SK-N-SH (cell line): ENCODE measurements at regions not wholly inside any gene's neighbourhood (a gene's known extent, or its start where the extent isn't known, plus 50 kb on each side); places are given as distances from the start of the nearest gene placed in this dataset.

Experiments used
- CTCF ChIA-PET: fragments of 300-600, 350-600 bp; formaldehyde crosslinking; extraction: SDS; loops from one replicate; lab custom pipeline; 2021; lab: Yijun Ruan, JAX
- POLR2A ChIA-PET: fragments of 350-600 bp; sonication (Branson Sonifier 250); formaldehyde crosslinking; extraction: SDS; loops from one replicate; lab custom pipeline; 2020; ENCODE audit warnings: antibody characterized with exemption, inconsistent platforms; lab: Yijun Ruan, JAX
- DNase-seq: peaks from one replicate; pipeline ENCODE4 v3.0.0; 2012
- H2AFZ ChIP-seq: fragments of 200-600 bp; sonication (generic); 2 replicates; pipeline ENCODE4 v1.8.1; 2016; ENCODE audit warnings: antibody characterized with exemption, mild to moderate bottlenecking, low read depth
- H3F3A ChIP-seq: fragments of 200-600 bp; sonication (generic); replicated peaks from 2 replicates; pipeline ENCODE3; 2016; ENCODE audit warnings: antibody characterized with exemption, mild to moderate bottlenecking; ENCODE audit not compliant: insufficient read depth
- H3K27ac ChIP-seq, 2 experiments: fragments of 200-500 bp in 1 of 2; fragments of 200-600 bp in 1 of 2; sonication (Bioruptor generic) in 1 of 2; sonication (generic), shearing (Covaris generic) in 1 of 2; 2 replicates each; pipeline versions ENCODE4 v1.5.1 to v1.6.1; 2014 to 2016; ENCODE audit warnings: low read depth in 2 of 2, inconsistent platforms in 1 of 2, low read length in 1 of 2, mild to moderate bottlenecking in 1 of 2, mixed read lengths in 1 of 2
- H3K27me3 ChIP-seq: fragments of 200-600 bp; sonication (generic), shearing (Covaris generic); 2 replicates; pipeline ENCODE4 v1.6.1; 2016; ENCODE audit warnings: mixed run types; ENCODE audit not compliant: insufficient read depth
- H3K36me3 ChIP-seq, 2 experiments: fragments of 200-500 bp in 1 of 2; fragments of 200-600 bp in 1 of 2; sonication (Bioruptor generic) in 1 of 2; sonication (generic) in 1 of 2; replicated peaks in 1 of 2; 2 replicates each; pipeline versions ENCODE3 to v1.5.1; 2014 to 2016; ENCODE audit warnings: low read length in 1 of 2, mild to moderate bottlenecking in 1 of 2; ENCODE audit not compliant: insufficient read depth in 2 of 2, control insufficient read depth in 1 of 2
- H3K4me1 ChIP-seq, 2 experiments: fragments of 200-500 bp in 1 of 2; fragments of 200-600 bp in 1 of 2; sonication (Bioruptor generic) in 1 of 2; sonication (generic), shearing (Covaris generic) in 1 of 2; 2 replicates each; pipeline versions ENCODE4 v1.5.1 to v1.6.1; 2014 to 2016; ENCODE audit warnings: low read depth in 1 of 2, low read length in 1 of 2, mixed run types in 1 of 2; ENCODE audit not compliant: insufficient read depth in 2 of 2, control insufficient read depth in 1 of 2
- H3K4me2 ChIP-seq: fragments of 200-600 bp; sonication (generic), shearing (Covaris generic); 2 replicates; pipeline ENCODE4 v1.6.1; 2017; ENCODE audit warnings: mixed run types
- H3K4me3 ChIP-seq, 2 experiments: fragments of 200-500 bp in 1 of 2; fragments of 200-600 bp in 1 of 2; sonication (Bioruptor generic) in 1 of 2; sonication (generic), shearing (Covaris generic) in 1 of 2; 2 replicates each; pipeline versions ENCODE4 v1.5.1 to v1.8.1; 2014 to 2016; ENCODE audit warnings: low read depth in 2 of 2, inconsistent platforms in 1 of 2, low read length in 1 of 2, mild to moderate bottlenecking in 1 of 2, mixed read lengths in 1 of 2, moderate library complexity in 1 of 2
- H3K79me2 ChIP-seq: fragments of 200-600 bp; sonication (generic); 2 replicates; pipeline ENCODE4 v1.8.1; 2017; ENCODE audit warnings: mild to moderate bottlenecking; ENCODE audit not compliant: insufficient read depth
- H3K9ac ChIP-seq: fragments of 200-600 bp; sonication (generic); 2 replicates; pipeline ENCODE4 v1.6.1; 2017; ENCODE audit warnings: mixed run types
- H3K9me2 ChIP-seq: fragments of 200-600 bp; sonication (generic); 2 replicates; pipeline ENCODE4 v1.6.1; 2017; ENCODE audit warnings: mixed run types
- H3K9me3 ChIP-seq: fragments of 200-600 bp; sonication (generic); 2 replicates; pipeline ENCODE4 v1.6.1; 2017; ENCODE audit warnings: mixed run types, mild to moderate bottlenecking, moderate library complexity
- H4K20me1 ChIP-seq: fragments of 200-600 bp; sonication (generic); 2 replicates; pipeline ENCODE4 v1.6.1; 2017; ENCODE audit warnings: mild to moderate bottlenecking, mixed run types; ENCODE audit not compliant: insufficient read depth
- CHD2 ChIP-seq: fragments of 150-350 bp; IDR thresholded peaks from 2 replicates; pipeline ENCODE4 v1.6.1; 2018; ENCODE audit warnings: low read length; ENCODE audit not compliant: partially characterized antibody
- ELF1 ChIP-seq: IDR thresholded peaks from 2 replicates; pipeline ENCODE4 v1.4.0; 2012
- EP300 ChIP-seq, 2 experiments: IDR thresholded peaks; 2 replicates each; pipeline versions ENCODE4 v1.4.0 to v1.6.1; 2012; ENCODE audit warnings: borderline replicate concordance in 1 of 2, low read depth in 1 of 2, low read length in 1 of 2
- EZH2phosphoT487 ChIP-seq: fragments of 200-600 bp; sonication (generic); IDR thresholded peaks from 2 replicates; pipeline ENCODE4 v1.6.1; 2017; ENCODE audit warnings: low read depth, mixed run types, mild to moderate bottlenecking, antibody characterized with exemption, moderate library complexity, borderline replicate concordance
- FOSL2 ChIP-seq: IDR thresholded peaks from 2 replicates; pipeline ENCODE4 v1.4.0; 2012; ENCODE audit warnings: low read depth, mild to moderate bottlenecking, moderate library complexity, borderline replicate concordance
- FOXM1 ChIP-seq: IDR thresholded peaks from 2 replicates; pipeline ENCODE4 v1.4.0; 2012; ENCODE audit warnings: low read depth, mild to moderate bottlenecking
- GABPA ChIP-seq: IDR thresholded peaks from 2 replicates; pipeline ENCODE4 v1.4.0; 2012; ENCODE audit warnings: low read depth, mild to moderate bottlenecking
- IRF3 ChIP-seq: fragments of 150-350 bp; IDR thresholded peaks from 2 replicates; pipeline ENCODE4 v1.6.1; 2016; ENCODE audit warnings: mild to moderate bottlenecking, low read depth, low read length
- MAX ChIP-seq: IDR thresholded peaks from 2 replicates; pipeline ENCODE4 v1.4.0; 2012; ENCODE audit warnings: low read depth
- MXI1 ChIP-seq: IDR thresholded peaks from 2 replicates; pipeline ENCODE4 v1.6.1; 2012; ENCODE audit warnings: mild to moderate bottlenecking, low read depth, low read length, improper control_type of control experiment
- NFIC ChIP-seq: IDR thresholded peaks from 2 replicates; pipeline ENCODE4 v1.4.0; 2012; ENCODE audit warnings: borderline replicate concordance
- NRF1 ChIP-seq: IDR thresholded peaks from 2 replicates; pipeline ENCODE4 v1.6.1; 2012; ENCODE audit warnings: low read depth, mild to moderate bottlenecking, low read length
- POLR2AphosphoS5 ChIP-seq: IDR thresholded peaks from 2 replicates; pipeline ENCODE4 v1.6.1; 2012; ENCODE audit warnings: low read depth, low read length
- RAD21 ChIP-seq: IDR thresholded peaks from 2 replicates; pipeline ENCODE4 v1.6.1; 2012; ENCODE audit warnings: mild to moderate bottlenecking, low read length
- RCOR1 ChIP-seq: fragments of 150-350 bp; IDR thresholded peaks from 2 replicates; pipeline ENCODE4 v1.6.1; 2017; ENCODE audit warnings: antibody characterized with exemption, low read length
- RXRA ChIP-seq: IDR thresholded peaks from 2 replicates; pipeline ENCODE4 v1.4.0; 2012; ENCODE audit warnings: low read depth, mild to moderate bottlenecking, borderline replicate concordance
- TEAD4 ChIP-seq: IDR thresholded peaks from 2 replicates; pipeline ENCODE4 v1.4.0; 2012; ENCODE audit warnings: mild to moderate bottlenecking, borderline replicate concordance; ENCODE audit not compliant: insufficient read depth
- USF2 ChIP-seq: fragments of 150-350 bp; IDR thresholded peaks from 2 replicates; pipeline ENCODE4 v1.6.1; 2017; ENCODE audit warnings: antibody characterized with exemption, low read length, low read depth, borderline replicate concordance
- YY1 ChIP-seq: IDR thresholded peaks from 2 replicates; pipeline ENCODE4 v1.4.0; 2012; ENCODE audit warnings: low read depth, mild to moderate bottlenecking
- WGBS: methylation state at CpG from one replicate; pipeline ENCODE4 v1.1.6; 2017; ENCODE audit warnings: low lambda C conversion rate; 5-methylcytosine and 5-hydroxymethylcytosine counted together
- TF ChIP-seq, protein P1 (sequence below): IDR thresholded peaks from 2 replicates; pipeline ENCODE4 v1.6.1; 2012; ENCODE audit warnings: mild to moderate bottlenecking, low read depth, low read length, moderate library complexity

- no peak overlapping the region for H2AFZ ChIP-seq
- H3K27ac ChIP-seq: no peak overlapping the region
- H3K4me2 ChIP-seq: no peak overlapping the region
- H3K4me1 ChIP-seq: no peaks in the 10 kb centered on the region
- H3K9ac ChIP-seq: no peak overlapping the region
- no peaks in the 10 kb centered on the region for H3F3A ChIP-seq
- H3K27me3 ChIP-seq: no peaks in the 10 kb centered on the region
- no peaks in the 10 kb centered on the region for H4K20me1 ChIP-seq
- H3K4me3 ChIP-seq: no peak overlapping the region
- no peak for TF ChIP-seq IRF3
- no peak for TF ChIP-seq MXI1
- TF ChIP-seq FOXM1: no peak
- no peak for TF ChIP-seq TEAD4
- TF ChIP-seq CHD2: no peak
- no peak for TF ChIP-seq MAX
- TF ChIP-seq FOSL2: no peak
- TF ChIP-seq POLR2AphosphoS5: no peak
- TF ChIP-seq NFIC: no peak
- no peak for TF ChIP-seq RCOR1
- TF ChIP-seq USF2: no peak
- no peak for TF ChIP-seq YY1
- no peak for TF ChIP-seq ELF1
- TF ChIP-seq RAD21: no peak
- no peaks in the 10 kb centered on the region for H3K9me2 ChIP-seq
- ChIA-PET CTCF (interaction anchor here (0.7 to 7.2 kb wide), 3 partner anchors 18 to 120 kb away, joined by 3 to 66 read pairs (median 4); no protein-coding TSS in a partner anchor), POLR2A (no interaction called here)
- no peaks in the 10 kb centered on the region for H3K79me2 ChIP-seq
- no peaks in the 10 kb centered on the region for H3K36me3 ChIP-seq
- no peaks in the 10 kb centered on the region for H3K9me3 ChIP-seq
- 39% methylated on average over 7 of the region's 7 CpGs for WGBS
- DNase-seq: no peak
Observed at GRCh38 chr7:88363249-88363648, 56.6 kb upstream of the STEAP4 start.

GRCh38 chr7:88361357-88361756, 54.7 kb upstream of the STEAP4 start:
- ChIA-PET POLR2A (no interaction called here), CTCF (interaction anchor here (0.7 to 7.2 kb wide), 3 partner anchors 16 to 1879 kb away, joined by 3 to 66 read pairs (median 3); no protein-coding TSS in a partner anchor)
- Histone ChIP-seq H3K27me3 (no peaks in the 10 kb centered on the region), H3F3A (no peaks in the 10 kb centered on the region), H2AFZ (0 out of 2 replicates have a peak overlapping the region, but pooled peaks have one; percentile 16), H3K4me3 (no peak overlapping the region), H3K9me3 (no peaks in the 10 kb centered on the region), H3K27ac (no peak overlapping the region), H3K9ac (no peak overlapping the region), H3K9me2 (no peaks in the 10 kb centered on the region), H3K79me2 (no peaks in the 10 kb centered on the region), H4K20me1 (no peaks in the 10 kb centered on the region), H3K4me1 (no peaks in the 10 kb centered on the region; a peak in 2 of 4 replicates), H3K36me3 (no peaks in the 10 kb centered on the region), H3K4me2 (no peak overlapping the region)
- no peak for DNase-seq
- 41% methylated on average over 5 of the region's 5 CpGs for WGBS
- TF ChIP-seq EP300 (IDR thresholded peaks at IDR 0.05; ENCODE audit: borderline replicate concordance in 1 of 2, low read depth in 1 of 2, low read length in 1 of 2) (no peak), EZH2phosphoT487 (no peak), GABPA (no peak), RXRA (no peak), USF2 (no peak), FOSL2 (no peak), IRF3 (no peak), NRF1 (no peak)
- TF ChIP-seq, protein P1, sequence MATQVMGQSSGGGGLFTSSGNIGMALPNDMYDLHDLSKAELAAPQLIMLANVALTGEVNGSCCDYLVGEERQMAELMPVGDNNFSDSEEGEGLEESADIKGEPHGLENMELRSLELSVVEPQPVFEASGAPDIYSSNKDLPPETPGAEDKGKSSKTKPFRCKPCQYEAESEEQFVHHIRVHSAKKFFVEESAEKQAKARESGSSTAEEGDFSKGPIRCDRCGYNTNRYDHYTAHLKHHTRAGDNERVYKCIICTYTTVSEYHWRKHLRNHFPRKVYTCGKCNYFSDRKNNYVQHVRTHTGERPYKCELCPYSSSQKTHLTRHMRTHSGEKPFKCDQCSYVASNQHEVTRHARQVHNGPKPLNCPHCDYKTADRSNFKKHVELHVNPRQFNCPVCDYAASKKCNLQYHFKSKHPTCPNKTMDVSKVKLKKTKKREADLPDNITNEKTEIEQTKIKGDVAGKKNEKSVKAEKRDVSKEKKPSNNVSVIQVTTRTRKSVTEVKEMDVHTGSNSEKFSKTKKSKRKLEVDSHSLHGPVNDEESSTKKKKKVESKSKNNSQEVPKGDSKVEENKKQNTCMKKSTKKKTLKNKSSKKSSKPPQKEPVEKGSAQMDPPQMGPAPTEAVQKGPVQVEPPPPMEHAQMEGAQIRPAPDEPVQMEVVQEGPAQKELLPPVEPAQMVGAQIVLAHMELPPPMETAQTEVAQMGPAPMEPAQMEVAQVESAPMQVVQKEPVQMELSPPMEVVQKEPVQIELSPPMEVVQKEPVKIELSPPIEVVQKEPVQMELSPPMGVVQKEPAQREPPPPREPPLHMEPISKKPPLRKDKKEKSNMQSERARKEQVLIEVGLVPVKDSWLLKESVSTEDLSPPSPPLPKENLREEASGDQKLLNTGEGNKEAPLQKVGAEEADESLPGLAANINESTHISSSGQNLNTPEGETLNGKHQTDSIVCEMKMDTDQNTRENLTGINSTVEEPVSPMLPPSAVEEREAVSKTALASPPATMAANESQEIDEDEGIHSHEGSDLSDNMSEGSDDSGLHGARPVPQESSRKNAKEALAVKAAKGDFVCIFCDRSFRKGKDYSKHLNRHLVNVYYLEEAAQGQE: no peak
